ENCODE measurements at regions not wholly inside any gene's neighbourhood (a gene's known extent, or its start where the extent isn't known, plus 50 kb on each side); places are given as distances from the start of the nearest gene placed in this dataset.

- TF ChIP-seq RAD21 (IDR thresholded peaks at IDR 0.05; ENCODE audit: low read length): no peak
- no peak for TF ChIP-seq CTCF (IDR thresholded peaks at IDR 0.05)
- TF ChIP-seq ZBTB33 (IDR thresholded peaks at IDR 0.05; ENCODE audit: borderline replicate concordance, low read depth): no peak
- no peak for TF ChIP-seq POLR2AphosphoS5 (IDR thresholded peaks at IDR 0.05; ENCODE audit: low read depth, low read length)
Measured at GRCh38 chr16:19367335-19367734, 50.3 kb upstream of the TMC5 start.

All from SK-N-SH (cell line).